H1 (cell line): ENCODE measurements at regions not wholly inside any gene's neighbourhood (a gene's known extent, or its start where the extent isn't known, plus 50 kb on each side); places are given as distances from the start of the nearest gene placed in this dataset.

Experiments used
- BRCA1 ChIP-seq: IDR thresholded peaks from 2 replicates; pipeline ENCODE4 v1.6.1; 2012; ENCODE audit warnings: low read depth, low read length, improper control_type of control experiment
- CEBPB ChIP-seq: IDR thresholded peaks from 2 replicates; pipeline ENCODE4 v1.6.1; 2012; ENCODE audit warnings: low read depth, low read length
- KDM1A ChIP-seq: fragments of 200-600, 300-600 bp; sonication (generic); IDR thresholded peaks from 2 replicates; pipeline ENCODE4 v1.7.1; 2016; ENCODE audit warnings: mild to moderate bottlenecking, low read length, borderline replicate concordance
- RFX5 ChIP-seq: IDR thresholded peaks from 2 replicates; pipeline ENCODE4 v1.6.1; 2011; ENCODE audit warnings: low read depth, low read length, improper control_type of control experiment, borderline replicate concordance
- SIN3A ChIP-seq, 2 experiments: IDR thresholded peaks in 1 of 2; conservative IDR thresholded peaks in 1 of 2; 2 replicates each; pipeline ENCODE4 v1.6.1; 2011 to 2012; ENCODE audit warnings: low read length in 2 of 2, improper control_type of control experiment in 1 of 2, low read depth in 1 of 2, mild to moderate bottlenecking in 1 of 2
- TAF7 ChIP-seq: optimal IDR thresholded peaks from 2 replicates; pipeline ENCODE3; 2011; ENCODE audit warnings: low read depth, mild to moderate bottlenecking, inconsistent platforms, low read length, moderate library complexity, borderline replicate concordance
- TBP ChIP-seq: IDR thresholded peaks from 2 replicates; pipeline ENCODE4 v1.6.1; 2011; ENCODE audit warnings: low read depth, low read length, improper control_type of control experiment
- TEAD4 ChIP-seq: IDR thresholded peaks from 2 replicates; pipeline ENCODE4 v1.6.1; 2012; ENCODE audit warnings: low read depth, low read length, inconsistent platforms, mixed read lengths

DNA sequence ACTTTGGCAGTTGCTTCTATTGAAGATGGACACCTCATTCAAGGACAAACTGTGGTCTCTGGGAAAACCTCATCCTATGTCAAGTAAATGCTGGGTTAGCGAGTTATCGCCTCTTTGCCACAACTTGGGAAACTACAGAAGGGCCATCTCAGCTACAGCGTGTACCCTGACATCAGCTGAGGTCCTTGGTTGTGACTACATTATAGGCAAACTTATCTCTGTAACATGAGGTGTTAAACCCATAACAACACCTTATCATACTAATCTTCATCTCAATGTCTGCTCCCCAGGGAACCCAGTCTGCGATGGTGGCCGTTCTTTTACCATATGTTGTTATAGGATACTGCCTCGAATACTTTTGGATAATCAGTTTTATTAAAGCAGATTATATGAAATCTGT lies 1862.7 kb downstream of the STIM2 start (continued):
- TF ChIP-seq SIN3A (conservative IDR thresholded peaks at IDR 0.05 in 1 of 2, IDR thresholded peaks at IDR 0.05 in 1 of 2; ENCODE audit: low read depth in 1 of 2, low read length in 2 of 2) (no peak), TBP (no peak), CEBPB (no peak), KDM1A (no peak), TEAD4 (no peak), RFX5 (no peak), TAF7 (no peak), BRCA1 (no peak)
